Coronary artery (tissue), 2 donors: ENCODE measurements at regions not wholly inside any gene's neighbourhood (a gene's known extent, or its start where the extent isn't known, plus 50 kb on each side); places are given as distances from the start of the nearest gene placed in this dataset.
A peak's percentile ranks its signal among the peaks of the same experiment; 100 is the strongest.

Experiments
- DNase-seq: peaks from one replicate; pipeline ENCODE4 v3.0.0-alpha.2; 2017; ENCODE audit warnings: low spot score
- H3K27ac ChIP-seq, 2 donors: fragments of 200-600 bp; sonication (generic); one replicate each; pipeline ENCODE4 v1.5.1; 2016 to 2019
- H3K4me3 ChIP-seq: fragments of 200-600 bp; sonication (generic); 2 replicates; pipeline ENCODE4 v1.5.1; 2016; ENCODE audit warnings: mild to moderate bottlenecking, moderate library complexity
- TF ChIP-seq, protein P1 (sequence below): fragments of 200-600 bp; sonication (generic); IDR thresholded peaks from one replicate; pipeline ENCODE4 v1.5.1; 2019; ENCODE audit warnings: antibody characterized with exemption

DNA sequence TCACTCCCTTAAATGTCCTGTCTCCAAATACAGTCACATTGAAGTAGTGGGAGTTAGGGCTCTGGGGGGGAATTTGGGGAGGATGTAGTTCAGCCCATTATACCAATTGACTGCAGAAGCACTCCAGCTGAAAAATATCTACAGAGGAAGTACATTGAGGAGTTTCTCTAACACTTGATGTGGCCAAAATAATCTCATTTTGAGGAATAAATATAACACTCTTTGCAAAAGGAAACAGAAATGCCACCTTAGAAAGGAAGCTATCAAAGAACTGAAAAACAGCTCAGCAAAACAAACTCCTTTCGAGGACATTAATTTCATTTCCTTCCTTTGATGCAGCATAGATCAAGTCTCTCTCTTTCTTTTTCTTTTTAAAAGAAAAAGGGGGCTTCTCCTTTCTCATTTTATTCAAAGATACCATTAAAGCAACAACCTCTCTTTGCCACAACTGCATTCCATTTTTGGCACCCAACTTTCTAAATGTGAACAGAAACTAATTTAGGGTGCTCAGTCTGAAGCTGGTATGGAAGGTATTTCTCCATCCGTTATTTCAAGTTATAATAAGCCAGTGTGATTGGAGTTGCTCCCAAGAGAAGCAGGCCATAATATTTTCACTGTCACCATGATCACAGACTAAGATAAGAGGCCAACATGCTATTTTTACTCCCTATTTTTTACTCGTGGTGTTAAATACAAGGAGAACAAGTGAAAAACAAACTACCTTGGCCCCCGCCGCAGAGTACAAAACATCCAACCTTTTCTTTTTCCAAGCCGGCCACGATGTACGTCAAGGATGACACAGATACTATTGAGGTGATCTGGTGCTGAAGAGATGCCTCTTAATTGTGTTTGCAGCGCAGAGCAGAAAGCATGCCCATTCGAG is 230.4 kb upstream of the GATB start:
- Histone ChIP-seq H3K27ac (peak overlapping the region in 1 of 2 donors; percentile 77), H3K4me3 (no peak overlapping the region)
- TF ChIP-seq, protein P1, sequence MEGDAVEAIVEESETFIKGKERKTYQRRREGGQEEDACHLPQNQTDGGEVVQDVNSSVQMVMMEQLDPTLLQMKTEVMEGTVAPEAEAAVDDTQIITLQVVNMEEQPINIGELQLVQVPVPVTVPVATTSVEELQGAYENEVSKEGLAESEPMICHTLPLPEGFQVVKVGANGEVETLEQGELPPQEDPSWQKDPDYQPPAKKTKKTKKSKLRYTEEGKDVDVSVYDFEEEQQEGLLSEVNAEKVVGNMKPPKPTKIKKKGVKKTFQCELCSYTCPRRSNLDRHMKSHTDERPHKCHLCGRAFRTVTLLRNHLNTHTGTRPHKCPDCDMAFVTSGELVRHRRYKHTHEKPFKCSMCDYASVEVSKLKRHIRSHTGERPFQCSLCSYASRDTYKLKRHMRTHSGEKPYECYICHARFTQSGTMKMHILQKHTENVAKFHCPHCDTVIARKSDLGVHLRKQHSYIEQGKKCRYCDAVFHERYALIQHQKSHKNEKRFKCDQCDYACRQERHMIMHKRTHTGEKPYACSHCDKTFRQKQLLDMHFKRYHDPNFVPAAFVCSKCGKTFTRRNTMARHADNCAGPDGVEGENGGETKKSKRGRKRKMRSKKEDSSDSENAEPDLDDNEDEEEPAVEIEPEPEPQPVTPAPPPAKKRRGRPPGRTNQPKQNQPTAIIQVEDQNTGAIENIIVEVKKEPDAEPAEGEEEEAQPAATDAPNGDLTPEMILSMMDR, result no peak
- no peak for DNase-seq

GRCh38 chr4:151990201-151990600 is 229.4 kb upstream of the GATB start:
- no peak for DNase-seq
- TF ChIP-seq, protein P1, result no peak
- no peak overlapping the region for H3K4me3 ChIP-seq
- peak overlapping the region in 1 of 2 donors; percentile 77 for H3K27ac ChIP-seq

GRCh38 chr4:151988591-151988990 is 227.8 kb upstream of the GATB start:
- no peak overlapping the region for H3K4me3 ChIP-seq
- TF ChIP-seq, protein P1, result no peak
- H3K27ac ChIP-seq, result no peak overlapping the region
- DNase-seq, result no peak

DNA sequence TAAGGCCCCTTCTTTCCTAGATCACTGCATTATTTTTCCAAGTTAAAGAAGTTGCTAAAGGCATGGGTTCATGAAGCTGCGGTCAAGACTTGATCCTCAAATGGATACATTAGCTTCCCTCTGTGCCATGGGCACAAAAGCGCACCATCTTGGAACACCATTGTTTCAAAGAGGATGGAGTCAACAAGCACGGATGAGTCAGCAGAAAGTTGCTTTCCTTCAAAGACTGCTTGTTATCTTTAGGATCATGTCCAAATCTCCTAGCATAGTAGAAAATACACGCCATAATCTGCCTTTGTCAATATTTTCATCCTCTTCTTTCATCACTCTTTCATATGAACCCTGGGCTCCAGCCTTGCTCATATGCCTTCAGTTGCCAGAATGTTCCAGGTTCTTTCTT is 226.8 kb upstream of the GATB start:
- TF ChIP-seq, protein P1, result no peak
- no peak for DNase-seq
- Histone ChIP-seq H3K27ac (no peak overlapping the region), H3K4me3 (no peak overlapping the region)

DNA sequence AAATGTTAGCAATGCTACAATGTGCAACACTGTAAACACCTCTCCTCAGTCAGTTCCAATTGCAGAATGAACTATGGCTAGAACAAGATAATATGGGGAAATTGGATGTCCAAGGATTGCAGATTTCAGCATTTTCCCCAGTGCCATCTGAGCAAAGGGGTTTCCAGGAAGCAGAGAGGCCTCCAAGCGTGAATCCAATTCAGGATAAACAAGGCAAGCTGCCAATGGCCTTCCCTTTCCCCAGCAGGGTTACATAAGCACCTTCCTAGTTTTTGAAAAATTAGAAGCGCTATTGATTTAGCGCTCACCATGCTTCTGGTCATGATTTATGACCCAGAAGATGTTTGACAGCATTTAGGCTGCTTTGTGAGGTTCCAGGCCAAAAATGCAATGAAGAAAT is 223.0 kb upstream of the GATB start:
- no peak for DNase-seq
- TF ChIP-seq, protein P1, result no peak
- Histone ChIP-seq H3K4me3 (no peak overlapping the region), H3K27ac (no peak overlapping the region)

DNA sequence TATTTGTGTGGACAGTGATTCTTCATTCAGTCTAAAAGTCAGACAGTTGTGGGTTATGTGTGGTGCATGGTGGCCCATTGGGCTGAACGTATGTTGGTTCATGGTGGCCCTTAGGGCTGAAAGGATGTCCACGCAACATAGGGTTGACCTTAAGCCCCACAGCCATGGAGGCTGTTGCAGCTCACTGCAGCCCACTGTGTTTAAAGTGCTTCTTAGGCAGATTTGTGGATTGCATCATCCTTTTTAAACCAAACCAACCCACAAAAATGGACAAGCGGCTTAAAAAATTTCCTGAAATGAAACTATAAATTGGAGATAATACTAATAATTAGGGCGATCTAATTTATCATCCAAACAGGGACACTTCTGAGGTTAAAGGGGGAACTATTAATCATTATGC is 219.0 kb upstream of the GATB start:
- TF ChIP-seq, protein P1, result no peak
- DNase-seq, result no peak
- H3K27ac ChIP-seq, result no peak overlapping the region
- no peak overlapping the region for H3K4me3 ChIP-seq

DNA sequence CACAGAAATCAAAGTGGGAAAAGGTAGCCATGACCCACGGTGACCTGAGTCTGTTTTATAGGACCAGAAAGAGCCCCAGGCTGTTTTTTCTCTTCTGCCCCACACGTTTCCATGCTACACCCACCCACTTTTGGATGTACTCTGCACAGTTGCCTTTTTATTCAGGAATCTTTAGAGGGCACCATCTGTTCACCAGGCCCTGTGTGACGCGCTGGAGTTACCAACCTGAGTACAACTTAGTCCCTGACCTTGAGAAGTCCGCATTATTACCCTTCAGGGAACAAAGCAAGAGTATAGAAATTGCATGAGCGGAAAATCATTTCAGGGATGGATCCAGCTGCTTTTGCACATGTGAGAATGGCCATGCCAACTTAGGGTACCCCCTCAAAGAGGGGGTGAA is 207.8 kb upstream of the GATB start:
- DNase-seq, result no peak
- TF ChIP-seq, protein P1, result no peak
- no peak overlapping the region for H3K4me3 ChIP-seq
- no peak overlapping the region for H3K27ac ChIP-seq
